Neural progenitor cell (in vitro differentiated cells): ENCODE measurements at regions not wholly inside any gene's neighbourhood (a gene's known extent, or its start where the extent isn't known, plus 50 kb on each side); places are given as distances from the start of the nearest gene placed in this dataset.

Source experiments
- DNase-seq: peaks from one replicate; pipeline ENCODE4 v3.0.0-alpha.2; 2016; ENCODE audit warnings: low spot score
- H2AFZ ChIP-seq: fragments of 200-600 bp; sonication (generic); replicated peaks from 2 replicates; pipeline ENCODE4 v1.6.1; 2016; ENCODE audit warnings: antibody characterized with exemption
- H3F3A ChIP-seq: fragments of 200-600 bp; sonication (generic); 2 replicates; pipeline ENCODE4 v1.6.1; 2016; ENCODE audit warnings: antibody characterized with exemption, low read depth
- H3K27ac ChIP-seq: fragments of 200-600 bp; sonication (generic); 2 replicates; pipeline ENCODE4 v1.5.1; 2016; ENCODE audit warnings: mild to moderate bottlenecking
- H3K27me3 ChIP-seq: fragments of 200-600 bp; sonication (generic); 2 replicates; pipeline ENCODE4 v1.6.1; 2016; ENCODE audit warnings: mild to moderate bottlenecking, moderate library complexity
- H3K36me3 ChIP-seq: fragments of 200-600 bp; sonication (generic); 2 replicates; pipeline ENCODE4 v1.5.1; 2016
- H3K4me1 ChIP-seq: fragments of 200-600 bp; sonication (generic); 2 replicates; pipeline ENCODE4 v1.6.1; 2016; ENCODE audit warnings: mixed run types
- H3K4me2 ChIP-seq: fragments of 200-600 bp; sonication (generic); 2 replicates; pipeline ENCODE4 v1.6.1; 2016
- H3K4me3 ChIP-seq: fragments of 200-600 bp; sonication (generic); 2 replicates; pipeline ENCODE4 v1.5.1; 2016
- H3K79me2 ChIP-seq: fragments of 200-600 bp; sonication (generic); 2 replicates; pipeline ENCODE4 v1.6.1; 2016; ENCODE audit warnings: low read depth
- H3K9ac ChIP-seq: fragments of 200-600 bp; sonication (generic); 2 replicates; pipeline ENCODE4 v1.6.1; 2016
- H3K9me3 ChIP-seq: fragments of 200-600 bp; sonication (generic); 2 replicates; pipeline ENCODE4 v1.5.1; 2016; ENCODE audit warnings: low read depth
- H4K20me1 ChIP-seq: fragments of 200-600 bp; sonication (generic); 2 replicates; pipeline ENCODE4 v1.6.1; 2016; ENCODE audit warnings: low read depth
- H3K27ac Mint-ChIP-seq: 3 replicates; pipeline ENCODE4 v1.8.0; 2021; ENCODE audit warnings: mixed read lengths
- H3K27me3 Mint-ChIP-seq: 2 replicates; pipeline ENCODE4 v1.8.0; 2022; ENCODE audit warnings: low read depth, mild to moderate bottlenecking, inconsistent platforms, moderate library complexity, mixed read lengths; ENCODE audit not compliant: insufficient read depth
- H3K36me3 Mint-ChIP-seq: 3 replicates; pipeline ENCODE4 v1.8.0; 2021; ENCODE audit warnings: mixed read lengths
- H3K4me1 Mint-ChIP-seq: 3 replicates; pipeline ENCODE4 v1.8.0; 2021; ENCODE audit warnings: mixed read lengths
- H3K4me3 Mint-ChIP-seq: 3 replicates; pipeline ENCODE4 v1.8.0; 2021; ENCODE audit warnings: mild to moderate bottlenecking, moderate library complexity, mixed read lengths
- H3K9me3 Mint-ChIP-seq: 3 replicates; pipeline ENCODE4 v1.8.0; 2020; ENCODE audit warnings: mixed read lengths
- EZH2 ChIP-seq: fragments of 200-600 bp; sonication (generic); IDR thresholded peaks from 2 replicates; pipeline ENCODE4 v1.6.1; 2017; ENCODE audit warnings: antibody characterized with exemption, mild to moderate bottlenecking, moderate library complexity
- EZH2phosphoT487 ChIP-seq: fragments of 200-600 bp; sonication (generic); IDR thresholded peaks from 2 replicates; pipeline ENCODE4 v1.6.1; 2017; ENCODE audit warnings: antibody characterized with exemption
- TF ChIP-seq, protein P1 (sequence below): fragments of 200-600 bp; sonication (generic); IDR thresholded peaks from 2 replicates; pipeline ENCODE4 v1.5.1; 2017; ENCODE audit warnings: antibody characterized with exemption, mild to moderate bottlenecking

DNA sequence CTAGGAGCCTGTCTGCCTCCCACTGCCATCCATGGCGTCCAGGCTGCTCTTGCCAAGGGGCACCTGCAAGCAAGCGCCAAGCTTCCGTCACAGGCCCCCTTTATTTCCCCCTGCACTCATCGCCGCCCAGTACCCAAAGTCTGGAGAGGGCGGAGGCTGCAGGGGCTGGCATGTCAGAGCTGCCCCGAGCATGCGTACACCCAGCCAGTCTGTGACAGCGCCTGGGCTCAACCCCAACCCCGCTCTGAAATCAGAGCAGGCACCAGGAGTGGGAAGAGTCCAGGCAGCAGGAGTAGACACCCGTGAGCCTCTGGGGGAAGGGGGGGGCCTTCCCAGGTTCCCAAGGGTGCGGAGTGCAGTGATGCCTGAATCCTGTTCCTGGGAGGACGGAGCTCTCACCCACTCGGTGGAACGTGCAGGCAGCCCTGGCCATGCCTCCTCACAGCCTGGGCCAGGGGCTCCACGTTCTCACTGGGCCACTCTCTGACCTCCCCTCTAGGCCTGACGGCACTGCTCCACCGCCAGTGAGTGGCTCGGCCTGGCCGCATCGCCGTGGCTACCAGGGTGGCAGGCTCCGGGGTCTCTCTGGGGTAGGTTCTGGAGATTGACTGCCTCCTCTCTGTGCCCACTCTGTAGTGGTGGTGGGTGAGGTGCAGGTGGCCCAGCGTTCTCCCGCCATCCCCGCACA, 469.0 kb downstream of the CDH9 start:
- Histone ChIP-seq H3F3A (no peaks in the 10 kb centered on the region), H3K79me2 (no peaks in the 10 kb centered on the region), H3K4me2 (no peak overlapping the region), H3K36me3 (no peaks in the 10 kb centered on the region), H4K20me1 (no peaks in the 10 kb centered on the region), H3K4me3 (no peak overlapping the region), H3K9ac (no peak overlapping the region), H3K27ac (no peak overlapping the region), H3K4me1 (no peaks in the 10 kb centered on the region), H3K27me3 (no peaks in the 10 kb centered on the region), H3K9me3 (no peaks in the 10 kb centered on the region), H2AFZ (no peak overlapping the region)
- no peak for TF ChIP-seq EZH2
- TF ChIP-seq, protein P1, sequence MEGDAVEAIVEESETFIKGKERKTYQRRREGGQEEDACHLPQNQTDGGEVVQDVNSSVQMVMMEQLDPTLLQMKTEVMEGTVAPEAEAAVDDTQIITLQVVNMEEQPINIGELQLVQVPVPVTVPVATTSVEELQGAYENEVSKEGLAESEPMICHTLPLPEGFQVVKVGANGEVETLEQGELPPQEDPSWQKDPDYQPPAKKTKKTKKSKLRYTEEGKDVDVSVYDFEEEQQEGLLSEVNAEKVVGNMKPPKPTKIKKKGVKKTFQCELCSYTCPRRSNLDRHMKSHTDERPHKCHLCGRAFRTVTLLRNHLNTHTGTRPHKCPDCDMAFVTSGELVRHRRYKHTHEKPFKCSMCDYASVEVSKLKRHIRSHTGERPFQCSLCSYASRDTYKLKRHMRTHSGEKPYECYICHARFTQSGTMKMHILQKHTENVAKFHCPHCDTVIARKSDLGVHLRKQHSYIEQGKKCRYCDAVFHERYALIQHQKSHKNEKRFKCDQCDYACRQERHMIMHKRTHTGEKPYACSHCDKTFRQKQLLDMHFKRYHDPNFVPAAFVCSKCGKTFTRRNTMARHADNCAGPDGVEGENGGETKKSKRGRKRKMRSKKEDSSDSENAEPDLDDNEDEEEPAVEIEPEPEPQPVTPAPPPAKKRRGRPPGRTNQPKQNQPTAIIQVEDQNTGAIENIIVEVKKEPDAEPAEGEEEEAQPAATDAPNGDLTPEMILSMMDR = no peak
- TF ChIP-seq EZH2phosphoT487 = no peak
- no peaks in the 10 kb centered on the region for H3K27me3 Mint-ChIP-seq
- H3K4me3 Mint-ChIP-seq = no peak overlapping the region
- peaks cover 18% of the 10 kb centered on the region for H3K9me3 Mint-ChIP-seq
- H3K36me3 Mint-ChIP-seq = no peaks in the 10 kb centered on the region
- H3K4me1 Mint-ChIP-seq = peaks cover 6% of the 10 kb centered on the region
- no peak for DNase-seq
- H3K27ac Mint-ChIP-seq = no peak overlapping the region

DNA sequence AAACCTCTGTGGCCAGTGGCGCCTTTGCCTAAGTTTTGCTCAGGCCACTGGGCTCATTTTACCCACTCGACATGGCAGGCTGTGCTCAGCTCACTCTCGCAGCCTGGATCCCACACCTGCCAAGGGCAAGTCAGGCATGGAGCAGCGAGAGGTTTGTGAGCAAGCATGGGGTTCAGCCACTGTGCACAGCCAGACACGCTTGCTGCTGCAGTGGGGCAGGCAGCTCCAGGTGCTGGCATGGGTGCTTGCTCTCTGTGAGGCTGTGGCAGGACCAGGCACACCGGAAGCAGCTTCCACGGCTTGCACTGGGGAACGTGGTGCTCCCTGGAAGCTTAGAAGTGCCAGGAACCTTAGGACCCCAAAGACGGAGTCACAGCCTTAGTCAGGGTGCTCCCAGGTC, 470.1 kb downstream of the CDH9 start:
- H2AFZ ChIP-seq = no peak overlapping the region
- no peaks in the 10 kb centered on the region for H3K36me3 ChIP-seq
- no peaks in the 10 kb centered on the region for H3K27me3 ChIP-seq
- no peaks in the 10 kb centered on the region for H4K20me1 ChIP-seq
- no peaks in the 10 kb centered on the region for H3F3A ChIP-seq
- H3K27me3 Mint-ChIP-seq = peaks cover 4% of the 10 kb centered on the region
- H3K4me2 ChIP-seq = no peak overlapping the region
- H3K4me1 Mint-ChIP-seq = peaks cover 6% of the 10 kb centered on the region
- H3K9ac ChIP-seq = no peak overlapping the region
- H3K79me2 ChIP-seq = no peaks in the 10 kb centered on the region
- H3K9me3 ChIP-seq = no peaks in the 10 kb centered on the region
- no peak overlapping the region for H3K27ac ChIP-seq
- no peak overlapping the region for H3K27ac Mint-ChIP-seq
- DNase-seq = no peak
- H3K9me3 Mint-ChIP-seq = peaks cover 22% of the 10 kb centered on the region
- H3K4me1 ChIP-seq = no peaks in the 10 kb centered on the region
- no peak overlapping the region for H3K4me3 Mint-ChIP-seq
- no peak for TF ChIP-seq EZH2phosphoT487
- no peak for TF ChIP-seq EZH2
- TF ChIP-seq, protein P1 = no peak
- H3K36me3 Mint-ChIP-seq = peaks cover 2% of the 10 kb centered on the region
- no peak overlapping the region for H3K4me3 ChIP-seq

DNA sequence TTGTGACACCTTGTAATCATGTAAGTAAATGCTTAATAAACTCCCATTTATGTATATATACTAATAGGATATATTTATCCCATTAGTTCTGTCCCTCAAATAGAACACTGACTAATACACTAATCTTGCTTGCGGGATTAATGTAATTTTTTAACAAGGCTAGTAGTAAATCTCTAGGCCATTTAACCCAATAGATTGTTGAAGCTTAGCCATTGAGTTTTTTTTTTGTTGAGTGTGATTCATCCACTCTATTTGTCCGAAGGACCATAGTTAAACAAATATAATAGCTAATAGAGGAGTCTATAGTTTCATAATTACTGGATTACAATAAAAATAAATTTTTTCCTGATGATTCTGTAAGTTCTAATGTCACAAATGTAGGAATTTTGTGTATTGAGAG, 474.4 kb downstream of the CDH9 start:
- Histone ChIP-seq H3K4me1 (no peaks in the 10 kb centered on the region), H3K4me2 (no peak overlapping the region), H3F3A (no peaks in the 10 kb centered on the region), H3K36me3 (no peaks in the 10 kb centered on the region), H3K9ac (no peak overlapping the region), H4K20me1 (no peaks in the 10 kb centered on the region), H3K27ac (no peak overlapping the region), H3K27me3 (no peaks in the 10 kb centered on the region), H3K79me2 (no peaks in the 10 kb centered on the region), H3K4me3 (no peak overlapping the region), H2AFZ (no peak overlapping the region), H3K9me3 (no peaks in the 10 kb centered on the region)
- Mint-ChIP-seq H3K4me1 (no peaks in the 10 kb centered on the region), H3K36me3 (peaks cover 2% of the 10 kb centered on the region), H3K4me3 (no peak overlapping the region), H3K27me3 (peaks cover 8% of the 10 kb centered on the region), H3K9me3 (peaks cover 24% of the 10 kb centered on the region), H3K27ac (no peak overlapping the region)
- TF ChIP-seq EZH2phosphoT487 = no peak
- TF ChIP-seq, protein P1 = no peak
- TF ChIP-seq EZH2 = no peak
- no peak for DNase-seq
